ENCODE measurements at regions not wholly inside any gene's neighbourhood (a gene's known extent, or its start where the extent isn't known, plus 50 kb on each side); places are given as distances from the start of the nearest gene placed in this dataset.

- TF ChIP-seq PRDM10 (tag by site-specific recombination; IDR thresholded peaks at IDR 0.05) (no peak), ZNF155 (tag by site-specific recombination; IDR thresholded peaks at IDR 0.05) (no peak)
These were observed 280.3 kb downstream of the NR2F2 start (continued) for GRCh38 chr15:96610757-96611156.

DNA sequence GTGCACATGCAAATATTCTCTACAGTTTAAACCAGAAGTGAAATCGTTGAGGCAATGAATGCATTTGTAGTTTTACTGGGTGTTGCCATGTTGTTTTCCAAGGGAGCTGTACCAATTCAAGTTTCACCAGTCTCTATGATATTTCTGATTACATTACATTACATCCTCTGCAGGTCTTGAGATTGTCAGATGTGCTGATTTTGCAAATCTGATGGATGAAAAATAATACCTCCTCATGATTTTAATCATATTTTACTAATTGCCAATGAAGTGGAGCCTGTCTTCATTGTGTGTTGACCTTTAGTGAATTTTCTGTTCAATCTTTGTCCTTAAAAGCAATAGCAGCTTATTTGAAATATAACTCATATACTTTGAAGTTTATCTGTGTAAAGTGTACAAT, 282.4 kb downstream of the NR2F2 start:
- Histone ChIP-seq H3K27ac (ENCODE audit: extremely low read depth, low read depth, low read length) (no peak overlapping the region), H3K9me3 (ENCODE audit: control insufficient read depth, insufficient read depth, low read depth, low read length) (no peaks in the 10 kb centered on the region), H3K4me1 (ENCODE audit: control insufficient read depth, insufficient read depth, low read length) (no peaks in the 10 kb centered on the region), H3K36me3 (ENCODE audit: control insufficient read depth in 2 of 2, insufficient read depth in 1 of 2, low read length in 2 of 2) (no peaks in the 10 kb centered on the region), H3K4me3 (ENCODE audit: low read depth, low read length) (no peak overlapping the region)
- ChIA-PET CTCF (no interaction called here), POLR2A (no interaction called here)
- no peak for TF ChIP-seq ZNF76 (tag by site-specific recombination; IDR thresholded peaks at IDR 0.05; ENCODE audit: borderline replicate concordance, low read depth)
- no peak for TF ChIP-seq ZNF138 (tag by site-specific recombination; IDR thresholded peaks at IDR 0.05; ENCODE audit: borderline replicate concordance)

DNA sequence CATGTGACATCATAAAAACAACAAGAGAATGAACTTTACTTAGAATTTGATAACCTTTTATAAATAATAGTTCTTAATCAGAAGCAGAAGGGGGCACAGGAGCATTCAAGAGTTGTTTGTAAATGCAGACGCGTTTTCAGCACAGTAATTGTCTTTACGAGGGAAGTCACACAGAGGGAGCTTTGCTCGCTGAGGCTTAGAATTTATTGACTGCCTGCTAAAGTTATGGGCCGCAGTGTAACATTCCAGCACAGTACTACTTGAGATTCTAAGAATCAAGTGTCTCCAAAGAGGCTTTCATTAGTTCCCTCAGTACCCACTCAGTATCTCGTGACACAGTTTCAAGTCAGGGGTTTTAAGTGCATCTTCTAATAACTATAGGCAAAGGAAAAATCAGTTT, 288.7 kb downstream of the NR2F2 start:
- Histone ChIP-seq H3K4me1 (ENCODE audit: control insufficient read depth, insufficient read depth, low read length) (peaks cover 8% of the 10 kb centered on the region), H3K4me3 (ENCODE audit: low read depth, low read length) (no peak overlapping the region), H3K9me3 (ENCODE audit: control insufficient read depth, insufficient read depth, low read depth, low read length) (no peaks in the 10 kb centered on the region), H3K36me3 (ENCODE audit: control insufficient read depth in 2 of 2, insufficient read depth in 1 of 2, low read length in 2 of 2) (no peaks in the 10 kb centered on the region), H3K27ac (ENCODE audit: extremely low read depth, low read depth, low read length) (no peak overlapping the region)
- no peak for TF ChIP-seq MEIS1 (CRISPR knock-in tag; IDR thresholded peaks at IDR 0.05; ENCODE audit: borderline replicate concordance)
- no peak for TF ChIP-seq ZNF433 (tag by site-specific recombination; IDR thresholded peaks at IDR 0.05; ENCODE audit: low read depth)
- TF ChIP-seq FEZF1 (tag by site-specific recombination; IDR thresholded peaks at IDR 0.05), result peak; percentile 49; the same call in 1 of the 2 replicates
- no peak for TF ChIP-seq ZNF280D (tag by site-specific recombination; IDR thresholded peaks at IDR 0.05)
- no peak for TF ChIP-seq BCL6B (tag by site-specific recombination; IDR thresholded peaks at IDR 0.05)
- 0 out of 2 replicates have a peak, but pooled peaks have one; percentile 23 for TF ChIP-seq OSR2 (tag by site-specific recombination; IDR thresholded peaks at IDR 0.05)
- TF ChIP-seq, protein P1, sequence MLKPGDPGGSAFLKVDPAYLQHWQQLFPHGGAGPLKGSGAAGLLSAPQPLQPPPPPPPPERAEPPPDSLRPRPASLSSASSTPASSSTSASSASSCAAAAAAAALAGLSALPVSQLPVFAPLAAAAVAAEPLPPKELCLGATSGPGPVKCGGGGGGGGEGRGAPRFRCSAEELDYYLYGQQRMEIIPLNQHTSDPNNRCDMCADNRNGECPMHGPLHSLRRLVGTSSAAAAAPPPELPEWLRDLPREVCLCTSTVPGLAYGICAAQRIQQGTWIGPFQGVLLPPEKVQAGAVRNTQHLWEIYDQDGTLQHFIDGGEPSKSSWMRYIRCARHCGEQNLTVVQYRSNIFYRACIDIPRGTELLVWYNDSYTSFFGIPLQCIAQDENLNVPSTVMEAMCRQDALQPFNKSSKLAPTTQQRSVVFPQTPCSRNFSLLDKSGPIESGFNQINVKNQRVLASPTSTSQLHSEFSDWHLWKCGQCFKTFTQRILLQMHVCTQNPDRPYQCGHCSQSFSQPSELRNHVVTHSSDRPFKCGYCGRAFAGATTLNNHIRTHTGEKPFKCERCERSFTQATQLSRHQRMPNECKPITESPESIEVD (tag by site-specific recombination; IDR thresholded peaks at IDR 0.05), result 0 out of 2 replicates have a peak, but pooled peaks have one; percentile 54
- no peak for TF ChIP-seq ZNF580 (tag by site-specific recombination; IDR thresholded peaks at IDR 0.05)
- no peak for TF ChIP-seq SCRT2 (tag by site-specific recombination; IDR thresholded peaks at IDR 0.05)
- ChIA-PET CTCF (no interaction called here), POLR2A (no interaction called here)

Data from HEK293 (cell line).